ENCODE measurements at regions not wholly inside any gene's neighbourhood (a gene's known extent, or its start where the extent isn't known, plus 50 kb on each side); places are given as distances from the start of the nearest gene placed in this dataset.
A peak's percentile ranks its signal among the peaks of the same experiment; 100 is the strongest.
"Not testable (repeated sequence)": the region's sequence is repeated elsewhere in the genome, so short reads cannot be mapped to it uniquely, and the experiment has no call there.

GRCh38 chr16:9154567-9155410, 63.3 kb downstream of the HAPSTR1 start:
- TF ChIP-seq CTCF (IDR thresholded peaks at IDR 0.05; ENCODE audit: extremely low read depth, missing control alignments): no peak
- DNase-seq (ENCODE audit: low spot score): no peak

GRCh38 chr16:9155871-9156270, 64.4 kb downstream of the HAPSTR1 start:
- no peak for TF ChIP-seq CTCF (IDR thresholded peaks at IDR 0.05; ENCODE audit: extremely low read depth, missing control alignments)

GRCh38 chr16:9159839-9160550, 68.6 kb downstream of the HAPSTR1 start:
- DNase-seq (ENCODE audit: low spot score): peak; percentile 62
- TF ChIP-seq CTCF (IDR thresholded peaks at IDR 0.05; ENCODE audit: extremely low read depth, missing control alignments): peak; percentile 90

More at GRCh38 chr16:9155871-9156270, 64.4 kb downstream of the HAPSTR1 start:
- DNase-seq (ENCODE audit: low spot score): no peak

GRCh38 chr16:9160551-9160911, 69.1 kb downstream of the HAPSTR1 start:
- no peak for DNase-seq (ENCODE audit: low spot score)
- TF ChIP-seq CTCF (IDR thresholded peaks at IDR 0.05; ENCODE audit: extremely low read depth, missing control alignments): no peak

GRCh38 chr16:9165681-9166080, 74.2 kb downstream of the HAPSTR1 start:
- no peak for TF ChIP-seq CTCF (IDR thresholded peaks at IDR 0.05; ENCODE audit: extremely low read depth, missing control alignments)
- DNase-seq (ENCODE audit: low spot score): no peak

- DNase-seq (ENCODE audit: low spot score): not testable (repeated sequence)
Measured at GRCh38 chr16:9166326-9166993, 75.0 kb downstream of the HAPSTR1 start.

- TF ChIP-seq CTCF (IDR thresholded peaks at IDR 0.05; ENCODE audit: extremely low read depth, missing control alignments): no peak
- DNase-seq (ENCODE audit: low spot score): no peak
Measured at GRCh38 chr16:9169094-9169493, 77.7 kb downstream of the HAPSTR1 start.

All from GM20000 (cell line).